GM19025 (cell line): ENCODE measurements at regions not wholly inside any gene's neighbourhood (a gene's known extent, or its start where the extent isn't known, plus 50 kb on each side); places are given as distances from the start of the nearest gene placed in this dataset.
A peak's percentile ranks its signal among the peaks of the same experiment; 100 is the strongest.

ENCODE experiments used
- ATAC-seq: cut with Tn5 transposase; IDR thresholded peaks from one replicate; pipeline ENCODE4 v1.9.1; 2021; ENCODE audit warnings: mild to moderate bottlenecking, low read depth, moderate library complexity; ENCODE audit not compliant: unreplicated experiment

GRCh38 chr20:24738058-24738775, 210.9 kb upstream of the CST7 start:
- ATAC-seq, result no peak

GRCh38 chr20:24738981-24739633, 210.0 kb upstream of the CST7 start:
- ATAC-seq, result peak; percentile 65

GRCh38 chr20:24739746-24740145, 209.3 kb upstream of the CST7 start:
- ATAC-seq, result no peak

- ATAC-seq, result no peak
Measured at GRCh38 chr20:24741493-24742072, 207.5 kb upstream of the CST7 start.

GRCh38 chr20:24742436-24742835, 206.6 kb upstream of the CST7 start:
- no peak for ATAC-seq

- ATAC-seq, result no peak
Measured at GRCh38 chr20:24742989-24743388, 206.1 kb upstream of the CST7 start.

- ATAC-seq, result no peak
Measured at GRCh38 chr20:24743641-24744040, 205.4 kb upstream of the CST7 start.

GRCh38 chr20:24744747-24745146, 204.3 kb upstream of the CST7 start:
- ATAC-seq, result no peak

GRCh38 chr20:24745206-24745605, 203.9 kb upstream of the CST7 start:
- no peak for ATAC-seq

GRCh38 chr20:24745617-24746350, 203.3 kb upstream of the CST7 start:
- ATAC-seq, result no peak

GRCh38 chr20:24746351-24746685, 202.8 kb upstream of the CST7 start:
- no peak for ATAC-seq

GRCh38 chr20:24747010-24747712, 201.9 kb upstream of the CST7 start:
- no peak for ATAC-seq

- ATAC-seq, result no peak
Measured at GRCh38 chr20:24747881-24748595, 201.0 kb upstream of the CST7 start.

GRCh38 chr20:24751551-24751950, 197.5 kb upstream of the CST7 start:
- ATAC-seq, result no peak

GRCh38 chr20:24752612-24753011, 196.5 kb upstream of the CST7 start:
- no peak for ATAC-seq

GRCh38 chr20:24753130-24753529, 195.9 kb upstream of the CST7 start:
- no peak for ATAC-seq

- no peak for ATAC-seq
Measured at GRCh38 chr20:24754691-24755090, 194.4 kb upstream of the CST7 start.

- ATAC-seq, result no peak
Measured at GRCh38 chr20:24755411-24755922, 193.6 kb upstream of the CST7 start.

GRCh38 chr20:24756292-24757025, 192.6 kb upstream of the CST7 start:
- ATAC-seq, result no peak
